ENCODE measurements at regions not wholly inside any gene's neighbourhood (a gene's known extent, or its start where the extent isn't known, plus 50 kb on each side); places are given as distances from the start of the nearest gene placed in this dataset.
"Not testable (repeated sequence)": the region's sequence is repeated elsewhere in the genome, so short reads cannot be mapped to it uniquely, and the experiment has no call there.

DNA sequence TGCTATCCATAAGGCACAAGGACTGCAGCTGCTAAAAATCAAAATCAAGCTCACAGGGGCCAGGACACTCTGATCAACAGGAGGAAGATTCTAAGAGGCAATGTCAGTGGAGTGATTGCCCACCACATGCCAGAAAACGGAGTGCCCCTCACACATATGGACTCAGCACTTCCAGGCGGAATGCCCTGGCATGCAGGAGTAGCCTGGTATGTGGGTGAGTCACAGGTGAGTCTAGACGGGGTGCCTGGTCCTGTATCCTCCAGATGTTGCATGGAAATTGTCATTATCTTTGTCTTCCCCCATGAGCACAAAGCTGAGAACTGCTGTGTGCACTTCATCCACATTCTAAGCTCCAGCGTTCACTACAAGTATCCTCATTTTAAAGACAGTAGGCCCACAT, 129.2 kb upstream of the FOXD4L5 start:
- intact Hi-C loops (cut with micrococcal nuclease); H3K9me3 ChIP-seq (ENCODE audit: control insufficient read depth in 1 of 2, insufficient read depth in 1 of 2, low read depth in 1 of 2, low read length in 2 of 2); DNase-seq (ENCODE audit: low read depth, low spot score); H4K20me1 ChIP-seq (ENCODE audit: insufficient read depth); H3K9ac ChIP-seq (ENCODE audit: low read length); H3K4me2 ChIP-seq (ENCODE audit: low read length); H3K36me3 ChIP-seq (ENCODE audit: control insufficient read depth in 1 of 2, insufficient read depth in 2 of 2, low read length in 2 of 2); H3K27me3 ChIP-seq (ENCODE audit: insufficient read depth, low read length); RAD21 ChIA-PET (ENCODE audit: low non-redundant PET in 1 of 2, low total read pairs in 2 of 2, uncharacterized antibody in 2 of 2, unreplicated experiment in 2 of 2); H3K9me2 ChIP-seq (ENCODE audit: insufficient read depth); H3K27ac ChIP-seq (ENCODE audit: low read depth, low read length); H3K79me2 ChIP-seq (ENCODE audit: insufficient read depth, low read length); H3K4me3 ChIP-seq (replicated peaks in 1 of 2; ENCODE audit: low read depth in 1 of 2, low read length in 2 of 2); CTCF ChIA-PET; H2AFZ ChIP-seq (ENCODE audit: low read depth, low read length, poor library complexity, severe bottlenecking); BruUV-seq (replicated peaks); POLR2A ChIA-PET: not testable (repeated sequence)
- ATAC-seq: peak; percentile 48
- H3K4me1 ChIP-seq (ENCODE audit: control insufficient read depth in 1 of 2, insufficient read depth in 2 of 2, low read length in 2 of 2): peaks cover 2 to 14% of the 10 kb centered on the region in 2 experiments; a peak in 3 of 4 replicates

DNA sequence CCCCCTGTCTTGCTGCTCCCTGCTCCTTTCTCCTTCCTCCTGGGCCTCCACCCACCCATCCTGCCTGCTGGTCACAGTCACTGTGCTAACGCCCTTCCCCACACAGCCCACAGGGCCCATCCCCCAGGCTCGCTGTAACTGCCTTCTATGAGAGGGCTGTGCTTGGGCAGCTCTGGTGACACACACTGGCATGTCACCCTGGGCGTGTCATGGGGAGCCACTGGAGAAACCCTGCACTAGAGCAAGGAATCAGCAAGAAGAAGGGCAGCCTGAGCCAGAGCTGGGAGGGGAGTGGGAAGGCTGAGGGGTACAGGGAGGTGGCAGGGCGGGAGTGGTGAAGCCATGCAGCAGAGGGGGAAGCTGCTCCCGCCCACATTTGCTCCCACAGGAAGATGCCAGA, 128.4 kb upstream of the FOXD4L5 start:
- H3K9ac ChIP-seq (ENCODE audit: low read length); H2AFZ ChIP-seq (ENCODE audit: low read depth, low read length, poor library complexity, severe bottlenecking); H3K27ac ChIP-seq (ENCODE audit: low read depth, low read length); H4K20me1 ChIP-seq (ENCODE audit: insufficient read depth); intact Hi-C loops (cut with micrococcal nuclease); H3K4me3 ChIP-seq (replicated peaks in 1 of 2; ENCODE audit: low read depth in 1 of 2, low read length in 2 of 2); H3K9me2 ChIP-seq (ENCODE audit: insufficient read depth); H3K36me3 ChIP-seq (ENCODE audit: control insufficient read depth in 1 of 2, insufficient read depth in 2 of 2, low read length in 2 of 2); RAD21 ChIA-PET (ENCODE audit: low non-redundant PET in 1 of 2, low total read pairs in 2 of 2, uncharacterized antibody in 2 of 2, unreplicated experiment in 2 of 2); BruUV-seq (replicated peaks); DNase-seq (ENCODE audit: low read depth, low spot score); CTCF ChIA-PET; POLR2A ChIA-PET; H3K79me2 ChIP-seq (ENCODE audit: insufficient read depth, low read length); H3K9me3 ChIP-seq (ENCODE audit: control insufficient read depth in 1 of 2, insufficient read depth in 1 of 2, low read depth in 1 of 2, low read length in 2 of 2); H3K27me3 ChIP-seq (ENCODE audit: insufficient read depth, low read length): not testable (repeated sequence)
- H3K4me2 ChIP-seq (ENCODE audit: low read length): peak overlapping the region; percentile 40
- peak; percentile 71 for ATAC-seq
- peaks cover 2 to 14% of the 10 kb centered on the region in 2 experiments; a peak in 3 of 4 replicates for H3K4me1 ChIP-seq (ENCODE audit: control insufficient read depth in 1 of 2, insufficient read depth in 2 of 2, low read length in 2 of 2)

- no peaks in the 10 kb centered on the region for H3K9me3 ChIP-seq (ENCODE audit: control insufficient read depth in 1 of 2, insufficient read depth in 1 of 2, low read depth in 1 of 2, low read length in 2 of 2)
- no peak overlapping the region for H3K9ac ChIP-seq (ENCODE audit: low read length)
- H3K27me3 ChIP-seq (ENCODE audit: insufficient read depth, low read length): no peaks in the 10 kb centered on the region
- H3K4me1 ChIP-seq (ENCODE audit: control insufficient read depth in 1 of 2, insufficient read depth in 2 of 2, low read length in 2 of 2): peaks cover 2 to 14% of the 10 kb centered on the region in 2 experiments; a peak in 3 of 4 replicates
- POLR2A ChIA-PET: no interaction called here
- BruUV-seq (replicated peaks): no TSS peak
- CTCF ChIA-PET: no interaction called here
- H4K20me1 ChIP-seq (ENCODE audit: insufficient read depth): no peaks in the 10 kb centered on the region
- RAD21 ChIA-PET (ENCODE audit: low non-redundant PET in 1 of 2, low total read pairs in 2 of 2, uncharacterized antibody in 2 of 2, unreplicated experiment in 2 of 2): no interaction called here
- H3K4me3 ChIP-seq (replicated peaks in 1 of 2; ENCODE audit: low read depth in 1 of 2, low read length in 2 of 2): no peak overlapping the region
- no peaks in the 10 kb centered on the region for H3K79me2 ChIP-seq (ENCODE audit: insufficient read depth, low read length)
- H3K27ac ChIP-seq (ENCODE audit: low read depth, low read length): no peak overlapping the region
- H3K4me2 ChIP-seq (ENCODE audit: low read length): no peak overlapping the region
- H3K9me2 ChIP-seq (ENCODE audit: insufficient read depth): no peaks in the 10 kb centered on the region
- H2AFZ ChIP-seq (ENCODE audit: low read depth, low read length, poor library complexity, severe bottlenecking): no peak overlapping the region
- DNase-seq (ENCODE audit: low read depth, low spot score): no peak
- intact Hi-C loops (cut with micrococcal nuclease): no loop called here
- H3K36me3 ChIP-seq (ENCODE audit: control insufficient read depth in 1 of 2, insufficient read depth in 2 of 2, low read length in 2 of 2): no peaks in the 10 kb centered on the region
- no peak for ATAC-seq
- TF ChIP-seq ZFX (IDR thresholded peaks at IDR 0.05): no peak
- no peak for TF ChIP-seq EZH2phosphoT487 (IDR thresholded peaks at IDR 0.05; ENCODE audit: borderline replicate concordance)
- TF ChIP-seq SRF (IDR thresholded peaks at IDR 0.05; ENCODE audit: low read depth): no peak
- no peak for TF ChIP-seq CTCF (IDR thresholded peaks at IDR 0.05 in 2 of 3, conservative IDR thresholded peaks at IDR 0.05 in 1 of 3; ENCODE audit: borderline replicate concordance in 1 of 3, insufficient read depth in 1 of 3, low read depth in 2 of 3, low read length in 2 of 3)
- TF ChIP-seq REST (IDR thresholded peaks at IDR 0.05; ENCODE audit: low read depth): no peak
- TF ChIP-seq, protein P1, sequence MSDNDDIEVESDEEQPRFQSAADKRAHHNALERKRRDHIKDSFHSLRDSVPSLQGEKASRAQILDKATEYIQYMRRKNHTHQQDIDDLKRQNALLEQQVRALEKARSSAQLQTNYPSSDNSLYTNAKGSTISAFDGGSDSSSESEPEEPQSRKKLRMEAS (IDR thresholded peaks at IDR 0.05): no peak
- no peak for TF ChIP-seq RAD21 (IDR thresholded peaks at IDR 0.05; ENCODE audit: low read depth)
- no peak for TF ChIP-seq ATF3 (IDR thresholded peaks at IDR 0.05)
Measured at GRCh38 chr9:65411901-65412300, 126.9 kb upstream of the FOXD4L5 start.
